GM18858 (cell line): ENCODE measurements at regions not wholly inside any gene's neighbourhood (a gene's known extent, or its start where the extent isn't known, plus 50 kb on each side); places are given as distances from the start of the nearest gene placed in this dataset.
A peak's percentile ranks its signal among the peaks of the same experiment; 100 is the strongest.

Source experiments
- ATAC-seq: cut with Tn5 transposase; IDR thresholded peaks from one replicate; pipeline ENCODE4 v1.9.1; 2021; ENCODE audit not compliant: unreplicated experiment

DNA sequence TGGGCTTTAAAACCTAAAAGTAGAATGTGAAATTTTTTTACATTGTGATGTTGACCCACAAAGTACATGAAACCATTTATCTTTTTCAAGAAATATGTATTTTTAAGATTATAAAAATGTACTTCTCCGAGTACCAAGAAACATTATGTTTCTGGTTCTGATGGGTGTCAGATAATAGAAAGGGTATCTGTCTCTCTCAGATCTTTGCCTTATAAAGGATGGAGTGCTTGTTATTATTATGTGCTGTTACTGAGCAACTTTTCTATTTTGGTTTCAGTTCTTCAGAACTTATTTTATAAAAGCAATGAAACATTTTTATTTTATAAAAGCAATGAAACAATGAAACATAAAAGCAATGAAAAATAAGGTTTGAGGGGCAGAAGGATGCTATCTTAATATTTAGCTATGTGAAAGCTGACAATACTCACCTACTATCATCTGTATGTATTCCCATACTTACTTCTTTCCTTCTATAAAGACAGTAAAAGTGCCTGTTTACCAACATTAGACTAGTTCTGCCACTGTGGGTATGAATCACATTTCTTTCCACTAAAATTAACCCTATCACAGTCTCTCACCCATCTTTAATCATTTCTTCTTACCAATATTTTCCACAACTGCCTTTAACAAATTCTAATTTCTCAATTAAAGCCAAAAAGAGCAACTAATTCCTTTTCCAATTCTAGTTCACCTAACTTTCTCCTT, 540.7 kb upstream of the KCNMB2 start:
- ATAC-seq, result no peak

DNA sequence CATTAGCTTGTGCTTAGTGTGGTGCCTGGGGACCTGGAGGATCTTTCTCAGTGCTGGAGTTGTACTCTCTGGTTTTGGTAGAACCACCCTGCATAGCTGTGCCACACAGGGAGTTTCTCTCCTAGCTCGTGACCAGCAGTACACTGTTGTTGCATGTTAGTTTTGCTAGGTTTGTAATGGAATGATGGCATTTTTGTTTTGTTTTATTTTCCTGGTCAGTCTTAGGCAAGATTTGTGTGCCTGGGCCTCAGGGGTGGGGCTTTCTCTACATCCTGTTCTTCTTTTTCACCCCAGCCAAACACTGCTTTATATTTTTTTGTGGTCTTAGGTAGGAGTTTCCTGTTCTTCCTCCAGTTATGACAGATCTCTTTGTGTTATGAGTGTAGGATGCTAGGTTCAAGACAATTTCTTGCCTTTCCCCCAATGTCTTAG, 534.5 kb upstream of the KCNMB2 start:
- peak; percentile 94 for ATAC-seq

DNA sequence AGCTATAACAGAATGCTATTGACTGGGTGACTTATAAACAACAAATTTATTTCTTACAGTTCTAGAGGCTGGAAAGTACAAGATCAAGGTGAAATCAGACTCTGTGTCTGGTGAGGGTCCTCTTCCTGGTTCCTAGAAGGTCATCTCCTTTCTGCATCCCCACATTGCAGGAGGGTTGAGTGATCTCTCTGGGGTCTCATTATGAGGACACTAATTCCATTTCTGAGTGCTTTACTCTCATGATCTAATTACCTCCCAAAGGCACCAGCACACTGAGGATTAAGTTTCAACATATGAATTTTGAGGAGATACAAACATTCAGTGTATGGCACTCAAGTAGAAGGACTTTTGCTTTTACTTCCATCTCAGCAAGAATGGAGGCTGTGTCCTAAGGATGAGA, 534.1 kb upstream of the KCNMB2 start:
- no peak for ATAC-seq

DNA sequence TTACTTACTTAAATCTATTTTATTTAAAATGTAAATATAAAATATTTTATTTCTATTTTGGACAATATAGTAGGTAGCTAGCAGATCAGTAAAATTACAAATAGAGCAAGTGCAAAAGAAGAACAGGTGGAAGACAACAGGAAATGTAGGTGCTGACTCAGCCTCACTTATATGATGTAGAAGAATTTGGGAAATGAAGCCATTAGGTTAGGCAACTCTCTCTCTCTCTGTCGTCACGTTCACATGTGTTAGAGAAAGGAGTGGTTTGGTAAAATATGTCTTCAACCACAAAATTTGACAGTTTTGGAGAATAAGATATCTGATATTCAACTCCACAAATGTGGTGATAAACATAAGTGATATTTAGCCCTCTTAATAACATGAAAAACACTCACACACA, 532.5 kb upstream of the KCNMB2 start:
- no peak for ATAC-seq

DNA sequence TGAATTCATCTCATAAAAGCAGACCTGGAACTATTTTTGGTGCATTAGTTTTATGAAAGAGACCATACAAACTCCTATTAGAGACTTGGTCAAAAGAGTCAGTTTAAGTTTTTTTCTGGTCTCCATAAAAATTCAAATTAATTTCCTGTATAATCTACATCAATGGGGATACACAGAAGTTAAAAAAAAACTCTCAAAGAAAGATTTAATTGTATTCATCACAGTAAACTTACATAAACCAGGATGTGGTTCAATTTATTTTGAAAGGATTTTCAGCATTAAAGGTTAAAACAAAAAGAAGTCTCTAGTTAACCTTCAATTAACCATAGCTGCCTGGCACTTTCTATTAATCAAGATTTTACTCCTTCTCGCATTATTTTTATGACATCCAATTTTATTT, 530.3 kb upstream of the KCNMB2 start:
- no peak for ATAC-seq

GRCh38 chr3:178010306-178010705, 525.9 kb upstream of the KCNMB2 start:
- no peak for ATAC-seq

GRCh38 chr3:178019645-178020044, 516.6 kb upstream of the KCNMB2 start:
- ATAC-seq, result no peak

DNA sequence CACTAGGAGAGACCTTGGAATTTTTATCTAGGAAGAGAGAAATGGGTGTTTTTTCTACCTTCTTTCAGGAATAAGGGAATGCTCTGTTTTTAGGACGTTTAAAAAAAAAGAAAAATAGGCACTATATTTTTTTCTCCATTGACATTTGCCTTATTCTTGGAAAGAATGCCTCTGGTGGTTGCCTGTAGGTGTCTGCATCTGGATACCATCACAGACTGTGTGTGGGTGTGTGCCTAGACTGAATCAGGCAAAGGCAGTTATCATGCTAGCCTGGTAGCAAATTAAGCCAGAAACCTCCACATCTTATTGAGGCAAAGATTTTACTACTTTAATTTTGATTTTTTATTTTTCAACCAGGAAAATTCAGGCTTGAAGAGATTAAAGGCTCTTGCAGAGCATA, 513.6 kb upstream of the KCNMB2 start:
- no peak for ATAC-seq

- no peak for ATAC-seq
Observed at GRCh38 chr3:178028933-178029332, 507.3 kb upstream of the KCNMB2 start.

- ATAC-seq, result no peak
Observed at GRCh38 chr3:178036451-178037144, 499.6 kb upstream of the KCNMB2 start.

DNA sequence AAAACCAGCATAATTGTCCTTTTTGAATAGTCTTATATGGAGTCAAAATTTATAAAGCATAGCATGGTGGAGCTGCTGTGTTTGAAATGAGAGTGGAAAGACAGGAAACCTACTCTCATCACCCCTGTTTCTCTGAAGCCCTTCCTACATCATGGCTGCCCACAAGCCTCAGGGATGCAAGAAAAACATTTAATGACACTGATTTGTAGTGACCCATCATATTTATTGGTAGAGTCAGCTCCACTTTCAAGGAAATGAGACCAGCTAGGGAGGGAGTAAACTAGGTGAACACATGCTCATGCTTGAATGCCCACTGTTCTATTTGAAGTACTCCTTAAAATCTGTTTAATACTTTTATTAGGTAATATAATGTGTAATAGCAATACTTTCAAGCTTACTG, 494.3 kb upstream of the KCNMB2 start:
- no peak for ATAC-seq

GRCh38 chr3:178042376-178042775, 493.9 kb upstream of the KCNMB2 start:
- ATAC-seq, result no peak

DNA sequence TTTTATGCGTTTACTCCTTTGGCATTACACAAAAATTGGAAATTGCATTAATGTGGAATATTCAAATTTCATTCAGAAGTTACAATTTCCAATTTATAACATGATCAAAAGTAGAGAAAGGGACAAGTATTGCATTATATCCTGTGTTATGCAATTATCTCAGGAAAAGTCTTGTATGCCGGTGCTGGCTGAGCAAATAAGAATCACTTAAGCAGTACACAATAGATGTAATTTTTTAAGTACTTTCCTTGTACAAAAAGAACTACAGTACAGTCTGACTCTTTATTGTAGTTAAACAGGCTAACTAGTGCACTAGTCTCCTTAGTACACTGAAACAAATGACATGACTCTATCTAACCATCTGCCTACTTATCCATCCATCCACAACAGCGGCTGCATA, 493.2 kb upstream of the KCNMB2 start:
- no peak for ATAC-seq

GRCh38 chr3:178044320-178044719, 491.9 kb upstream of the KCNMB2 start:
- no peak for ATAC-seq

- no peak for ATAC-seq
Observed at GRCh38 chr3:178047496-178047895, 488.7 kb upstream of the KCNMB2 start.

DNA sequence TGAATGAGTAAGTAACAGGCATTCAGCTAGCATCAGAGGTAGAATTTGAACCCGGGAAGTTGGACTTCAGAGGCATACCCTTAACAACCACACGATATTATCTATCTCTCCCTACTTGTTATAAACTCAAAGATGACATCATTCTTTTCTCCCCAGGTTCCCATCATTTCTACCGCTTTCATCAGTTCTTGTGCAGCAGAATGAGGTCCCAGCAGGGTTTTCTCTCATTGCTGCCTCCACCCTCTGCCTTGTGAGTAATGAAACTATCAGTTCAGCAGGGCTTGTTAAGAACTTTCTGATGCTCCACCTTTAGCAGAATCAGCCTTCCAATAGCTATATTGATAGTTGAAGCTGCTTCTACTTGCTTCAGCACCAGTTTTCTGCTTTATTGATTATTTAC, 487.5 kb upstream of the KCNMB2 start:
- no peak for ATAC-seq

DNA sequence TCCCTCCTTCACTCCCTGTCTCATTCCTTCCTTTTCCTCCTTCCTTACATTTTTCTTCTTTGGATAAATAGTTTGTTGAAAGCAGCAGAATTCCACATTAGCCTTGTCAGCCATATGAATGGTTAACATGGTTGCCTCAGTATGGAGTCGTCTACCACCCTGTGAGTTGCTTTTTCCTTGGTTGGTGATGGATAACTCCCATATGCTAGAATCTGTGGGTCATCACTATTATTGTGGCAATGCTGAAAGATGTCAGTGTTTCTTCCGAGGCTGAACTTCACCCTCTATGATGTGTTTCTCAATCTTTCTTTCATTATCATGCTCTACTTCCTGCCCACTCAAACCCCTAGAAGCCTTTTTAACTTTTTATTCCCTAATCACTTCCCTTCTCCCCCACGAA, 481.8 kb upstream of the KCNMB2 start:
- no peak for ATAC-seq

DNA sequence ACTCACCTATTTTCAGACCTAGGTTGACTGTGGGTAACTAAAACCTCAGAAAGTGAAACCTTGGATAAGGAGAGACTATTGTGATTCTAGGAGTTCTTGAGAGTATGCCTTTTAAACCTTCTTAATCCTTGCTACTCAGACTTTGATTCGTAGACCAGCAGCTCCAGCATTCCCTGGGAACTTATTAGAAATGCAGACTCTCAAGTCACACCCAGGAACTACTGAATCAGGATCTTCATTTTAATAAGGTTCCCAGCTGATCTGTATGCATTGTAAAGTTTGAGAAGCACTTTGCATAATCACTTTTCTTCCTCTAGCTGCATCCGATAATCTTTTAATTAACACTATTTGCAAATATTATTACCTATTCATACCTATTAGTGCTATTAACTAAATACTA, 480.3 kb upstream of the KCNMB2 start:
- no peak for ATAC-seq

DNA sequence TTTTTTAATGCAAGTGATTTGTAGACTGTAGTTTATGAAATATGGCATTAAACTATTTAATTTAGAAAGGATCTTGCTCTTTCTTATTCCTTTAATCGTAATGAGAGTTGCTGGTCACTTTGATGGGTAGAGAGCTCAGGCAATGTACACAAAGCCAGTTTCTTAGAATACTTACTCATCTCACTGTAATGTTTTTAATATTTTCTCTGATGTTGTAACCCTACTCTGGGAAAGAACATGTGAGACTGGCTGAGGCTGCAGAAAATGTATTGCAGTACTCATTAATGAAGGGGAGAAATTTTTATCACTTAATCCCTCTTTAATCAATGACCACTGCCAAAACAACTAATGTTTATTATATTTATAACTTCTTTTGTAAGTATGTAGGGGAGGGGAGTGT, 479.4 kb upstream of the KCNMB2 start:
- ATAC-seq, result no peak

DNA sequence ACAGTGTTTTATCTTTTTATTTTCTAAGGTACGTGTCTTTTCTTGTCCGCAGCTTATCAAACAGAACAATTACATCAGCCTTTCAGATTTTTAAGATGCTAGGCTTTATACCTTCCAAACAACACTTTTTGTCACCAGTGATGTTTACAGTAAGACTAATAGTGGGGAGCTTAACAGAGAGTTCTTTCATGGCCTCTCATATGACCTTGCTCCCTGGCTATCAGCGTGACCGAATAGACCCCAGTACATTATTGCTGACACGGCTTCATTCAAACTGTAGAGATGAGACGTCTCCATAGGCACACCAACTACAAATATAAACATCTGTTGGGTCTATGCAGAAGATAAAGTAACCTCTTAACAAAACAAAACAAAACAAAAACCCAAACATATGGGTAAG, 477.6 kb upstream of the KCNMB2 start:
- ATAC-seq, result no peak

- no peak for ATAC-seq
Observed at GRCh38 chr3:178059119-178059518, 477.1 kb upstream of the KCNMB2 start.

DNA sequence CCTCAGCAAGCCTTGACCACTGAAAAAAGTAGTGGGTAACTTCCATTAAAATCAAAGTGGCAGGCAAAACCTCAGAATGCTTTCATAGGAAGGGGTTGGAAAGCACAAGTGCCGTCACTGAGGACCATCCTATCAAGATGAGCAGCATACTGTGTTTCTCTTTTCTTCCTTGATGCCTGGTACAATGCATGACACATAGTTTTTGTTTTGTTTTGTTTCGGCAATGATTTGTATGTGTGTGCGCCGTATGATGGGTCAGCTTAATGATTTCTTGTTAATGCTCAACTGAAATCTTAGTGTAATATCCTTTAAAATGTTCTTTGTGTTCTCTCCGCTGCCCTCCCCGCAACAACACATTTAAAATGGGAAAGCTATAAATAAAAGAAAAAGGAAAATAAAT, 476.4 kb upstream of the KCNMB2 start:
- ATAC-seq, result no peak

GRCh38 chr3:178060407-178060806, 475.8 kb upstream of the KCNMB2 start:
- no peak for ATAC-seq
